HUDEP-2 (cell line): ENCODE measurements at regions not wholly inside any gene's neighbourhood (a gene's known extent, or its start where the extent isn't known, plus 50 kb on each side); places are given as distances from the start of the nearest gene placed in this dataset.

Experiments
- DNase-seq, 76 experiments: peaks; one replicate each; lab custom pipeline; 2025; ENCODE audit not compliant: unreplicated experiment in 76 of 76; lab: John Stamatoyannopoulos, UW

GRCh38 chr5:133779828-133780475 lies 167.6 kb upstream of the FSTL4 start:
- peak in 3 of 76 experiments; percentile 1 to 8 (median 3) for DNase-seq

GRCh38 chr5:133778636-133779035 lies 166.3 kb upstream of the FSTL4 start:
- DNase-seq = no peak

GRCh38 chr5:133777951-133778350 lies 165.6 kb upstream of the FSTL4 start:
- DNase-seq = no peak

GRCh38 chr5:133775584-133776304 lies 163.4 kb upstream of the FSTL4 start:
- DNase-seq = no peak

- DNase-seq = no peak
Measured at GRCh38 chr5:133773247-133774202, 161.2 kb upstream of the FSTL4 start.

GRCh38 chr5:133769842-133770241 lies 157.5 kb upstream of the FSTL4 start:
- DNase-seq = no peak

- DNase-seq = no peak
Measured at GRCh38 chr5:133763744-133764143, 151.4 kb upstream of the FSTL4 start.

GRCh38 chr5:133761632-133762031 lies 149.3 kb upstream of the FSTL4 start:
- no peak for DNase-seq

GRCh38 chr5:133760532-133760931 lies 148.2 kb upstream of the FSTL4 start:
- no peak for DNase-seq

- peak in 49 of 76 experiments; percentile 2 to 85 (median 39) for DNase-seq
Measured at GRCh38 chr5:133758641-133759040, 146.3 kb upstream of the FSTL4 start.

- DNase-seq = no peak
Measured at GRCh38 chr5:133757396-133757945, 145.1 kb upstream of the FSTL4 start.

- no peak for DNase-seq
Measured at GRCh38 chr5:133756756-133757155, 144.4 kb upstream of the FSTL4 start.

GRCh38 chr5:133756036-133756435 lies 143.7 kb upstream of the FSTL4 start:
- no peak for DNase-seq

GRCh38 chr5:133754575-133755169 lies 142.3 kb upstream of the FSTL4 start:
- peak in 27 of 76 experiments; percentile 1 to 53 (median 8) for DNase-seq

- DNase-seq = no peak
Measured at GRCh38 chr5:133753856-133754255, 141.5 kb upstream of the FSTL4 start.

- no peak for DNase-seq
Measured at GRCh38 chr5:133751846-133752245, 139.5 kb upstream of the FSTL4 start.

GRCh38 chr5:133751421-133751820 lies 139.1 kb upstream of the FSTL4 start:
- no peak for DNase-seq

- DNase-seq = peak in 1 of 76 experiments; percentile 2
Measured at GRCh38 chr5:133750856-133751255, 138.5 kb upstream of the FSTL4 start.

- no peak for DNase-seq
Measured at GRCh38 chr5:133750356-133750755, 138.0 kb upstream of the FSTL4 start.

GRCh38 chr5:133749331-133749985 lies 137.1 kb upstream of the FSTL4 start:
- no peak for DNase-seq
